ENCODE measurements at regions not wholly inside any gene's neighbourhood (a gene's known extent, or its start where the extent isn't known, plus 50 kb on each side); places are given as distances from the start of the nearest gene placed in this dataset.

- no peak overlapping the region for H3K27ac ChIP-seq
- TF ChIP-seq, protein P1, sequence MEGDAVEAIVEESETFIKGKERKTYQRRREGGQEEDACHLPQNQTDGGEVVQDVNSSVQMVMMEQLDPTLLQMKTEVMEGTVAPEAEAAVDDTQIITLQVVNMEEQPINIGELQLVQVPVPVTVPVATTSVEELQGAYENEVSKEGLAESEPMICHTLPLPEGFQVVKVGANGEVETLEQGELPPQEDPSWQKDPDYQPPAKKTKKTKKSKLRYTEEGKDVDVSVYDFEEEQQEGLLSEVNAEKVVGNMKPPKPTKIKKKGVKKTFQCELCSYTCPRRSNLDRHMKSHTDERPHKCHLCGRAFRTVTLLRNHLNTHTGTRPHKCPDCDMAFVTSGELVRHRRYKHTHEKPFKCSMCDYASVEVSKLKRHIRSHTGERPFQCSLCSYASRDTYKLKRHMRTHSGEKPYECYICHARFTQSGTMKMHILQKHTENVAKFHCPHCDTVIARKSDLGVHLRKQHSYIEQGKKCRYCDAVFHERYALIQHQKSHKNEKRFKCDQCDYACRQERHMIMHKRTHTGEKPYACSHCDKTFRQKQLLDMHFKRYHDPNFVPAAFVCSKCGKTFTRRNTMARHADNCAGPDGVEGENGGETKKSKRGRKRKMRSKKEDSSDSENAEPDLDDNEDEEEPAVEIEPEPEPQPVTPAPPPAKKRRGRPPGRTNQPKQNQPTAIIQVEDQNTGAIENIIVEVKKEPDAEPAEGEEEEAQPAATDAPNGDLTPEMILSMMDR (IDR thresholded peaks at IDR 0.05) = no peak
- no peaks in the 10 kb centered on the region for H3K4me1 ChIP-seq (ENCODE audit: control insufficient read depth in 1 of 2, insufficient read depth in 1 of 2, low read depth in 1 of 2, low read length in 1 of 2)
- H3K4me3 ChIP-seq (ENCODE audit: low read depth in 1 of 2, low read length in 1 of 2) = no peak overlapping the region
- no peaks in the 10 kb centered on the region for H3K36me3 ChIP-seq
- H3K9me3 ChIP-seq = no peaks in the 10 kb centered on the region
- H3K27me3 ChIP-seq = no peaks in the 10 kb centered on the region
Measured at GRCh38 chr13:71087006-71087405, 780.0 kb downstream of the DACH1 start.

DNA sequence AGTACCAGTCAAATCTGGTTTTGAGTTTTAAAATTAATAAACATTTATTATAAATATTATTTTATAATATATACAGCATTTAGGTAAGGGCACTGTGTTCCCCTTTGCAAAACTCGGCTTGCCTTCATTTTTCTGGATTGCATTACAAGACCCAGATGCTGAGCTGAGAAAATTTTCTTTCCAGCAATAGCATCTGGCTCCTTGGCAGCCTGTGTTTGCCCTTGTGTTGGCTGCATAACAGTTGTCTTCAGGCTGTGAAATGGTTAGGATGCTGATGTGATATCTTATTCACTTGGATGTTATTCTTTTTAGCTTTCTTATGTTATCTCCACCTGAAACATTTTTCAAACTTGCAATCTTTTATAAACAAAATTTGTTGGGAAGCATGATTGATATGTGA is 784.4 kb downstream of the DACH1 start:
- no peak overlapping the region for H3K27ac ChIP-seq
- H3K27me3 ChIP-seq = no peaks in the 10 kb centered on the region
- H3K9me3 ChIP-seq = no peaks in the 10 kb centered on the region
- no peaks in the 10 kb centered on the region for H3K36me3 ChIP-seq
- H3K4me1 ChIP-seq (ENCODE audit: control insufficient read depth in 1 of 2, insufficient read depth in 1 of 2, low read depth in 1 of 2, low read length in 1 of 2) = no peaks in the 10 kb centered on the region
- TF ChIP-seq, protein P1 (IDR thresholded peaks at IDR 0.05) = no peak
- no peak overlapping the region for H3K4me3 ChIP-seq (ENCODE audit: low read depth in 1 of 2, low read length in 1 of 2)

GRCh38 chr13:71079638-71080037 is 787.4 kb downstream of the DACH1 start:
- H3K36me3 ChIP-seq = no peaks in the 10 kb centered on the region
- H3K27me3 ChIP-seq = no peaks in the 10 kb centered on the region
- no peaks in the 10 kb centered on the region for H3K4me1 ChIP-seq (ENCODE audit: control insufficient read depth in 1 of 2, insufficient read depth in 1 of 2, low read depth in 1 of 2, low read length in 1 of 2)
- no peak overlapping the region for H3K4me3 ChIP-seq (ENCODE audit: low read depth in 1 of 2, low read length in 1 of 2)
- no peaks in the 10 kb centered on the region for H3K9me3 ChIP-seq
- H3K27ac ChIP-seq = no peak overlapping the region
- TF ChIP-seq, protein P1 (IDR thresholded peaks at IDR 0.05) = no peak

DNA sequence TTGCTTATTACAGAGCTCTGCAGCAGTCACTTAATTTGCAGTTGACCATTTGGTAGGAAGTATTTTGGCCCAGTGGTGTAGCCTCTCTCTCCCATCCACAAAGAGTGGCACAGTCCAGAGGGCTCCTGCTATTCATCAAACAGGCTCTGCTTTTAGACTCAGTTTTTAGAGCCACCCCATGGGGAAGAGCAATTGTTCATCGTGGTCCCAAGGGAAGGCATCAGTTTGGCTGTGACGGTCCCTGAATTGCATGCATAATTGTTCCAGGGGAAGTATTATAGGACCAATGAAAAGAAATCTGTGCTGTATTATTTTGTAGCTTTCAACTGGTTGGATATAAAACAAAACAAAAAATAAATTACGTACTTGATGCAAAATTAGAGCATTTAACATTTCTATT is 799.0 kb downstream of the DACH1 start:
- TF ChIP-seq, protein P1 (IDR thresholded peaks at IDR 0.05) = no peak
- no peak overlapping the region for H3K27ac ChIP-seq
- H3K4me3 ChIP-seq (ENCODE audit: low read depth in 1 of 2, low read length in 1 of 2) = no peak overlapping the region
- no peaks in the 10 kb centered on the region for H3K9me3 ChIP-seq
- H3K36me3 ChIP-seq = no peaks in the 10 kb centered on the region
- no peaks in the 10 kb centered on the region for H3K27me3 ChIP-seq
- no peaks in the 10 kb centered on the region for H3K4me1 ChIP-seq (ENCODE audit: control insufficient read depth in 1 of 2, insufficient read depth in 1 of 2, low read depth in 1 of 2, low read length in 1 of 2)

DNA sequence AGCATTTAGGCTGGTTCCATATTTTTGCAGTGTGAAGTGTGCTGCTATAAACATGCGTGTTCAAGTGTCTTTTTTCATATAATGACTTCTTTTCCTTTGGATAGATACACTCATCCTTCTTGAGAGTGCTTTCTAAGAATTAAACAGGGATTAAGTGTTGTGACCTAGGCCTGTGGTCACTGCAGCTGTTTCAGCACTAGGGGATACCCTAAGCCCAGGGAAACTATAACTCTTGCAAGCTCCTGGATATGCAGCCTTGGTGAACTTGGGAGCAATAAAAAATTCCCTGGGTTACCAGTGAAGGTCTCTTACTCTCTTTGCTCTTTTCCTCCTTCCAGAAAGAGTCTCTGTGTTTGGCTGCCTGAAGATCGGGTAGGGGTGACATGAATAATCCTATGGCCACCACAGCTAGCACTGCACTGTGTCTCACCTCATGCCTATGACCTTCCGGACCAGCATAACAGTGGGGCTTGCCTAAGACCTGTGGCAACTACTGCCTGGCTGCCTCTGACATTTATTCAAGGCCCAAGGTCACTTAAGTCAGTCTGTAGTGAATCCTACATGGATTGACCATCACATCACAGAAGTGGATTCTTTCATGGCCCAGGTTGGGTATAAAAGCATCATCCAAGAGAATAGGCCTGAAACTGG is 799.7 kb downstream of the DACH1 start:
- Histone ChIP-seq H3K9me3 (no peaks in the 10 kb centered on the region), H3K4me1 (ENCODE audit: control insufficient read depth in 1 of 2, insufficient read depth in 1 of 2, low read depth in 1 of 2, low read length in 1 of 2) (no peaks in the 10 kb centered on the region), H3K36me3 (no peaks in the 10 kb centered on the region), H3K27ac (no peak overlapping the region), H3K27me3 (no peaks in the 10 kb centered on the region), H3K4me3 (ENCODE audit: low read depth in 1 of 2, low read length in 1 of 2) (no peak overlapping the region)
- TF ChIP-seq, protein P1 (IDR thresholded peaks at IDR 0.05) = no peak
